OCI-LY7 (cell line): ENCODE measurements at regions not wholly inside any gene's neighbourhood (a gene's known extent, or its start where the extent isn't known, plus 50 kb on each side); places are given as distances from the start of the nearest gene placed in this dataset.
"Not testable (repeated sequence)": the region's sequence is repeated elsewhere in the genome, so short reads cannot be mapped to it uniquely, and the experiment has no call there.

ENCODE experiments used
- BruUV-seq: library from RNA; stranded (reverse); fragments of 400-500 nt; replicated peaks from 2 replicates; lab custom pipeline; 2021; lab: Mats Ljungman, UMichigan
- CTCF ChIA-PET: fragments of 300-600 bp; sonication (Branson Sonifier 250); formaldehyde crosslinking; loops from one replicate; lab custom pipeline; 2022; ENCODE audit warnings: antibody characterized with exemption; ENCODE audit not compliant: unreplicated experiment; lab: Charles Lee
- POLR2A ChIA-PET: fragments of 300-600 bp; sonication (Branson Sonifier 250); formaldehyde crosslinking; loops from one replicate; lab custom pipeline; 2022; ENCODE audit warnings: antibody characterized with exemption; lab: Charles Lee
- DNase-seq: peaks from one replicate; pipeline ENCODE4 v3.0.0-alpha.2; 2015; ENCODE audit warnings: low spot score
- H2AFZ ChIP-seq: fragments of 200-600 bp; sonication (generic), shearing (Covaris generic); 2 replicates; pipeline ENCODE4 v1.6.1; 2014; ENCODE audit warnings: mild to moderate bottlenecking, antibody characterized with exemption, low read length, moderate library complexity
- H3K27ac ChIP-seq: fragments of 200-600 bp; sonication (generic); 2 replicates; pipeline ENCODE4 v1.5.1; 2014; ENCODE audit warnings: mixed run types, low read depth, mild to moderate bottlenecking, moderate library complexity, low read length, inconsistent platforms; ENCODE audit not compliant: poor library complexity, severe bottlenecking
- H3K36me3 ChIP-seq: fragments of 200-600 bp; sonication (generic); 2 replicates; pipeline ENCODE4 v1.6.1; 2014; ENCODE audit warnings: mild to moderate bottlenecking, antibody characterized with exemption, low read length, moderate library complexity, mixed read lengths; ENCODE audit not compliant: insufficient read depth
- H3K4me1 ChIP-seq: fragments of 200-600 bp; sonication (generic); 2 replicates; pipeline ENCODE4 v1.5.1; 2014; ENCODE audit warnings: mild to moderate bottlenecking, low read length; ENCODE audit not compliant: insufficient read depth, poor library complexity, severe bottlenecking
- H3K4me2 ChIP-seq: fragments of 200-600 bp; sonication (generic); 2 replicates; pipeline ENCODE4 v1.6.1; 2014; ENCODE audit warnings: mild to moderate bottlenecking, low read length
- H3K4me3 ChIP-seq: fragments of 200-600 bp; sonication (generic); 2 replicates; pipeline ENCODE4 v1.5.1; 2014; ENCODE audit warnings: mild to moderate bottlenecking, low read depth, low read length; ENCODE audit not compliant: poor library complexity, severe bottlenecking
- H3K79me2 ChIP-seq: fragments of 200-600 bp; sonication (generic); 2 replicates; pipeline ENCODE4 v1.6.1; 2016; ENCODE audit warnings: low read depth, mild to moderate bottlenecking, low read length, moderate library complexity, mixed read lengths; ENCODE audit not compliant: insufficient read depth
- H3K9me2 ChIP-seq: fragments of 200-600 bp; sonication (generic); 2 replicates; pipeline ENCODE4 v1.6.1; 2016; ENCODE audit warnings: mild to moderate bottlenecking, low read length, mixed read lengths; ENCODE audit not compliant: insufficient read depth
- H3K9me3 ChIP-seq: fragments of 200-600 bp; sonication (generic); 2 replicates; pipeline ENCODE4 v1.6.1; 2014; ENCODE audit warnings: mild to moderate bottlenecking, mixed run types, low read length, mixed read lengths
- H4K20me1 ChIP-seq: fragments of 200-600 bp; sonication (generic); 2 replicates; pipeline ENCODE4 v1.6.1; 2014; ENCODE audit warnings: mild to moderate bottlenecking, antibody characterized with exemption, low read length, moderate library complexity, mixed read lengths; ENCODE audit not compliant: insufficient read depth
- CTCF ChIP-seq: fragments of 200-600 bp; sonication (generic); conservative IDR thresholded peaks from 2 replicates; pipeline ENCODE4 v1.5.1; 2014; ENCODE audit warnings: mild to moderate bottlenecking, antibody characterized with exemption, low read length, moderate library complexity, mixed read lengths
- intact Hi-C: fragments of 100-400 bp; cut with micrococcal nuclease; formaldehyde crosslinking; loops from one replicate; pipeline ENCODE4 v1.10.0; 2022; ENCODE audit not compliant: unreplicated experiment

DNA sequence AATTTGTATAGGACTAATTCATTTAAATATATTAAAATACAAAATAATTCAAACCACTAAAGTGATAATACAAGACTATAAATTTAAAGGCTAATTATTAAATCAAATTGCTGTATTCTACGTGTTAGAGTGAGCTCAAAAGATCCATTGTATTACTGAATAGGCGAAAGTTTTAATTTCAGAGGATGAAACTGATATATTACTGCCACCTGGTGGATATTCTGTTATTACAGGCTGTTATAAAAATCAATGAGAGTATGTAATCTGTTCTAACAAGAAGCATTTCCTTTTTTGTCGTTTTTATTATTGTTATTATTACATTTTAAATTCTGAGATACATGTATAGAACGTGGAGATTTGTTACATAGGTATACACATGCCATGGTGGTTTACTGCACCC is 1239.6 kb upstream of the USP9Y start:
- intact Hi-C loops, H3K9me3 ChIP-seq, H3K9me2 ChIP-seq, H3K36me3 ChIP-seq, H3K4me2 ChIP-seq, H3K4me3 ChIP-seq, POLR2A ChIA-PET, CTCF ChIA-PET, H2AFZ ChIP-seq, H4K20me1 ChIP-seq, H3K4me1 ChIP-seq, H3K27ac ChIP-seq, H3K79me2 ChIP-seq, BruUV-seq: not testable (repeated sequence)
- TF ChIP-seq CTCF, result peak; percentile 67
- peak; percentile 16 for DNase-seq

DNA sequence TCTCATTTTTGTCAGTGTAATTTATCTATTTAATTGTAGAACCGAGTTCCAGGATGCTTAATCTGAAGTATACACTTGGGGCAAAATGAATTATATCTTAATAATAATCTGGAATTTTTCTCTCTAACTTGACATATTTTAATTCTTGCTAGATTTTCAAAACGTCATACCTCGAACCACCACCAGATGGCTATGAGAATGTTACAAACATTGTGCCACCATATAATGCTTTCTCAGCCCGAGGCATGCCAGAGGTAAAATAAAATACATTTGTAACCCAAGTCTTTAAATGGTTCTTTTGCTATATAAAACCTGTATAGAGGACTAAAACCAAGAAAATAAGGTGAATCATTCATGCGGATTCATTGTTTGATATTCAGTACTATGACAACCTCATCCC is 1234.3 kb upstream of the USP9Y start:
- peak; percentile 50 for TF ChIP-seq CTCF
- H3K36me3 ChIP-seq, H3K4me3 ChIP-seq, CTCF ChIA-PET, H3K4me2 ChIP-seq, H3K27ac ChIP-seq, DNase-seq, H3K79me2 ChIP-seq, H3K9me3 ChIP-seq, H2AFZ ChIP-seq, H4K20me1 ChIP-seq, H3K4me1 ChIP-seq, H3K9me2 ChIP-seq, intact Hi-C loops, POLR2A ChIA-PET, BruUV-seq: not testable (repeated sequence)
